Activated CD4-positive, alpha-beta T cell treated with anti-CD3 and anti-CD28 coated beads for 4 hours (primary cell): ENCODE measurements at regions not wholly inside any gene's neighbourhood (a gene's known extent, or its start where the extent isn't known, plus 50 kb on each side); places are given as distances from the start of the nearest gene placed in this dataset.

Experiments
- DNase-seq, 2 donors: peaks; one replicate each; pipeline ENCODE4 v3.0.0-alpha.2; 2020

GRCh38 chr9:18235181-18235908 is 238.6 kb upstream of the ADAMTSL1 start:
- no peak for DNase-seq

- no peak for DNase-seq
Measured at GRCh38 chr9:18236336-18236735, 237.6 kb upstream of the ADAMTSL1 start.

GRCh38 chr9:18237776-18238175 is 236.2 kb upstream of the ADAMTSL1 start:
- DNase-seq, result no peak

- DNase-seq, result no peak
Measured at GRCh38 chr9:18238254-18238653, 235.7 kb upstream of the ADAMTSL1 start.

- no peak for DNase-seq
Measured at GRCh38 chr9:18238752-18239447, 235.1 kb upstream of the ADAMTSL1 start.

GRCh38 chr9:18240213-18240612 is 233.7 kb upstream of the ADAMTSL1 start:
- DNase-seq, result no peak

GRCh38 chr9:18245911-18246310 is 228.0 kb upstream of the ADAMTSL1 start:
- DNase-seq, result no peak

- DNase-seq, result no peak
Measured at GRCh38 chr9:18250053-18250452, 223.9 kb upstream of the ADAMTSL1 start.

- no peak for DNase-seq
Measured at GRCh38 chr9:18253950-18254349, 220.0 kb upstream of the ADAMTSL1 start.

- peak; percentile 58 to 66 for DNase-seq
Measured at GRCh38 chr9:18255158-18255629, 218.8 kb upstream of the ADAMTSL1 start.

GRCh38 chr9:18255747-18256146 is 218.2 kb upstream of the ADAMTSL1 start:
- no peak for DNase-seq

GRCh38 chr9:18256568-18256967 is 217.4 kb upstream of the ADAMTSL1 start:
- no peak for DNase-seq

GRCh38 chr9:18260521-18260920 is 213.4 kb upstream of the ADAMTSL1 start:
- DNase-seq, result no peak

- DNase-seq, result no peak
Measured at GRCh38 chr9:18261181-18261580, 212.8 kb upstream of the ADAMTSL1 start.

GRCh38 chr9:18263377-18263776 is 210.6 kb upstream of the ADAMTSL1 start:
- no peak for DNase-seq

- DNase-seq, result no peak
Measured at GRCh38 chr9:18268381-18268780, 205.6 kb upstream of the ADAMTSL1 start.

GRCh38 chr9:18269561-18269960 is 204.4 kb upstream of the ADAMTSL1 start:
- DNase-seq, result no peak

GRCh38 chr9:18274693-18275092 is 199.3 kb upstream of the ADAMTSL1 start:
- DNase-seq, result no peak

- DNase-seq, result no peak
Measured at GRCh38 chr9:18275313-18275990, 198.5 kb upstream of the ADAMTSL1 start.

GRCh38 chr9:18281291-18281690 is 192.7 kb upstream of the ADAMTSL1 start:
- no peak for DNase-seq

- no peak for DNase-seq
Measured at GRCh38 chr9:18294229-18294628, 179.7 kb upstream of the ADAMTSL1 start.

GRCh38 chr9:18296702-18297055 is 177.3 kb upstream of the ADAMTSL1 start:
- no peak for DNase-seq

GRCh38 chr9:18297056-18297841 is 176.7 kb upstream of the ADAMTSL1 start:
- no peak for DNase-seq
